ENCODE measurements at regions not wholly inside any gene's neighbourhood (a gene's known extent, or its start where the extent isn't known, plus 50 kb on each side); places are given as distances from the start of the nearest gene placed in this dataset.

- no peak for TF ChIP-seq RNF2 (IDR thresholded peaks at IDR 0.05; ENCODE audit: borderline replicate concordance, low read depth, low read length, missing control alignments, poor library complexity, severe bottlenecking)
- no peak for TF ChIP-seq TCF12 (IDR thresholded peaks at IDR 0.05; ENCODE audit: low read depth, low read length)
- no peak for TF ChIP-seq POU5F1 (IDR thresholded peaks at IDR 0.05; ENCODE audit: low read depth, low read length)
Observed at GRCh38 chr12:60210756-60211155, 614.9 kb downstream of the SLC16A7 start (continued).
